Ovary (tissue), 7 donors: ENCODE measurements at regions not wholly inside any gene's neighbourhood (a gene's known extent, or its start where the extent isn't known, plus 50 kb on each side); places are given as distances from the start of the nearest gene placed in this dataset.

Experiments
- DNase-seq, 5 donors: peaks; one replicate each; pipeline ENCODE4 v3.0.0-alpha.2; 2019 to 2020
- H3K27ac ChIP-seq, 2 donors: fragments of 200-600 bp; one replicate each; pipeline versions ENCODE4 v1.5.1 to v1.8.0; 2019 to 2022
- H3K27me3 ChIP-seq: fragments of 200-600 bp; one replicate; pipeline ENCODE4 v1.8.0; 2022
- H3K36me3 ChIP-seq: fragments of 200-600 bp; sonication (generic); one replicate; pipeline ENCODE4 v1.5.1; 2019
- H3K4me1 ChIP-seq: one replicate; pipeline ENCODE4 v1.8.1; 2013; ENCODE audit warnings: mild to moderate bottlenecking, moderate library complexity; ENCODE audit not compliant: insufficient read depth
- H3K4me3 ChIP-seq: fragments of 200-600 bp; sonication (generic); one replicate; pipeline ENCODE4 v1.5.1; 2017
- H3K9me3 ChIP-seq, 2 donors: fragments of 200-600 bp in 1 of 2; sonication (generic) in 1 of 2; one replicate each; pipeline versions ENCODE4 v1.5.1 to v1.8.1; 2013 to 2019; ENCODE audit warnings: mild to moderate bottlenecking in 1 of 2, moderate library complexity in 1 of 2
- CTCF ChIP-seq, 3 donors: fragments of 450-650 bp in 2 of 3; fragments of 200-600 bp in 1 of 3; IDR thresholded peaks; one replicate each; pipeline versions ENCODE4 v1.5.1 to v1.8.0; 2016 to 2022; ENCODE audit warnings: antibody characterized with exemption in 3 of 3, mild to moderate bottlenecking in 1 of 3
- EP300 ChIP-seq: sonication (generic); formaldehyde crosslinking; IDR thresholded peaks from one replicate; pipeline ENCODE4 v1.6.1; 2017; ENCODE audit warnings: antibody characterized with exemption
- POLR2A ChIP-seq: fragments of 450-650 bp; IDR thresholded peaks from one replicate; pipeline ENCODE4 v1.6.1; 2017; ENCODE audit warnings: antibody characterized with exemption, mild to moderate bottlenecking, moderate library complexity
- WGBS, 3 donors: extraction: QIAGEN DNeasy Blood & Tissue Kit in 1 of 3; methylation state at CpG; one replicate each; pipeline versions ENCODE4 v1.1.5 to v1.1.7; 2013 to 2017; 5-methylcytosine and 5-hydroxymethylcytosine counted together
- intact Hi-C, 4 donors: fragments of 100-400 bp; cut with DNase I; formaldehyde crosslinking; loops; one replicate each; pipeline versions ENCODE4 v1.11.0 to v1.15.1; 2022 to 2023
- donor health status: DM: no; HTN: no; CAD: no; lungs with moderate emphysema.
- donor health status: DM: no; HTN: no; CAD: no.
- donor health status: Bipolar disorder and iron deficiency.
- donor health status: DM: no; HTN: no; CAD: no.
- donor health status: DM: yes; HTN: yes; CAD: no.

GRCh38 chr1:194103516-194104246 lies 917.3 kb upstream of the B3GALT2 start:
- no peak overlapping the region for H3K27ac ChIP-seq
- H3K27me3 ChIP-seq = no peaks in the 10 kb centered on the region
- no peaks in the 10 kb centered on the region for H3K4me1 ChIP-seq
- intact Hi-C loops = no loop called here
- no peak overlapping the region for H3K4me3 ChIP-seq
- H3K36me3 ChIP-seq = no peaks in the 10 kb centered on the region
- no peak for DNase-seq
- no peaks in the 10 kb centered on the region for H3K9me3 ChIP-seq
- TF ChIP-seq CTCF (IDR thresholded peaks at IDR 0.05) (no peak), POLR2A (no peak), EP300 (no peak)
- 50 to 78% (median 64%) methylated on average over 2 of the region's 2 CpGs for WGBS, 3 donors

- Histone ChIP-seq H3K9me3 (no peaks in the 10 kb centered on the region), H3K27me3 (no peaks in the 10 kb centered on the region), H3K4me3 (no peak overlapping the region), H3K4me1 (no peaks in the 10 kb centered on the region), H3K27ac (no peak overlapping the region), H3K36me3 (no peaks in the 10 kb centered on the region)
- WGBS, 3 donors = 82 to 100% (median 100%) methylated on average over 1 of the region's 1 CpG
- TF ChIP-seq CTCF (IDR thresholded peaks at IDR 0.05) (no peak), EP300 (no peak), POLR2A (no peak)
- DNase-seq = no peak
- intact Hi-C loops = no loop called here
Observed at GRCh38 chr1:194103101-194103500, 916.7 kb upstream of the B3GALT2 start.

- WGBS, 3 donors = 62 to 71% (median 70%) methylated on average over 2 of the region's 2 CpGs
- no peaks in the 10 kb centered on the region for H3K4me1 ChIP-seq
- H3K36me3 ChIP-seq = no peaks in the 10 kb centered on the region
- no peak for TF ChIP-seq CTCF (IDR thresholded peaks at IDR 0.05)
- no peak for TF ChIP-seq POLR2A
- no peak for TF ChIP-seq EP300
- H3K27ac ChIP-seq = no peak overlapping the region
- intact Hi-C loops = no loop called here
- H3K9me3 ChIP-seq = no peaks in the 10 kb centered on the region
- no peak overlapping the region for H3K4me3 ChIP-seq
- DNase-seq = no peak
- H3K27me3 ChIP-seq = no peaks in the 10 kb centered on the region
Observed at GRCh38 chr1:194102607-194103006, 916.2 kb upstream of the B3GALT2 start.

GRCh38 chr1:194084755-194085154 lies 898.3 kb upstream of the B3GALT2 start:
- intact Hi-C loops = no loop called here
- H3K4me1 ChIP-seq = no peaks in the 10 kb centered on the region

More at GRCh38 chr1:194084755-194085154, 898.3 kb upstream of the B3GALT2 start:
- no peak for DNase-seq
- no peak overlapping the region for H3K4me3 ChIP-seq
- TF ChIP-seq POLR2A = no peak
- TF ChIP-seq EP300 = no peak
- TF ChIP-seq CTCF (IDR thresholded peaks at IDR 0.05) = no peak
- 62 to 74% (median 73%) methylated on average over 3 of the region's 3 CpGs for WGBS, 3 donors
- H3K27ac ChIP-seq = no peak overlapping the region
- H3K27me3 ChIP-seq = no peaks in the 10 kb centered on the region
- H3K9me3 ChIP-seq = no peaks in the 10 kb centered on the region
- H3K36me3 ChIP-seq = no peaks in the 10 kb centered on the region
